ENCODE measurements at regions not wholly inside any gene's neighbourhood (a gene's known extent, or its start where the extent isn't known, plus 50 kb on each side); places are given as distances from the start of the nearest gene placed in this dataset.

DNA sequence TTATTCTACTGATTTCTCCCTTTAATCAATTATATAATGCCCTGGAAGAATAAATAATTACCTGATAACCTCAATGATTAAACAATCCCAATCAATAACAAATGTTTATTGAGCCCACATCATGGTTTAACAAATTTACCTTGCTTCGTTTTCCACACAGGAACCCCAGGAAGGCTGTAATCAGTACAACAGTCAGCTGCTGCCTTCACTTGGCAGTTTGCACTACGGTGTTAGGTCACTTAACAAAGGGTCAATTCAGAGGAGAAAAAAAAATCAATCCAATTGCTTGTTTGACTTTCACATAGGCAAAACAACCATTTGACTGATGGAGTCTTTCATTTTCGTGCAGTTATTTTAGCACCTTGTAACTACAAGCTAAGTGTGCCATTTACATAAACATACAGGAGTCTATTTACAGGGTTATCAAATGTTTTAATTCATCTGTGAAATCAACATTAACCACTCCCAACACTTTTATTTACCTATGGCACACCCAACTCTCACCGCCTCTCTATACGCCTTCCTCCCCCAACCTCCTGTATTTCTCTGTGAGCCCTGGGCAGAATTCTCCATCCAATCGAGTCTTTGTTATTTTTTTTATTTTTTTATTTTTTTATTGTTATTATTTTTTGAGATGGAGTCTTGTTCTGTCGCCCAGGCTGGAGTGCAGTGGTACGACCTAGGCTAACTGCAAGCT lies 140.4 kb upstream of the TAB2 start:
- H3K9me3 Mint-ChIP-seq = no peaks in the 10 kb centered on the region
- H3K36me3 Mint-ChIP-seq = peaks cover 0 to 3% (median 0%) of the 10 kb centered on the region in 3 donors
- no peaks in the 10 kb centered on the region for H3K4me1 Mint-ChIP-seq
- no peaks in the 10 kb centered on the region for H3K27me3 Mint-ChIP-seq (ENCODE audit: low read depth in 3 of 3)
- H3K4me3 Mint-ChIP-seq = no peak overlapping the region
- no peak overlapping the region for H3K27ac Mint-ChIP-seq
- DNase-seq = no peak

- Mint-ChIP-seq H3K27me3 (ENCODE audit: low read depth in 3 of 3) (no peaks in the 10 kb centered on the region), H3K9me3 (no peaks in the 10 kb centered on the region), H3K36me3 (peaks cover 0 to 3% (median 0%) of the 10 kb centered on the region in 3 donors), H3K4me1 (no peaks in the 10 kb centered on the region), H3K27ac (no peak overlapping the region), H3K4me3 (no peak overlapping the region)
- no peak for DNase-seq
Observed at GRCh38 chr6:149179431-149179830, 138.1 kb upstream of the TAB2 start.

DNA sequence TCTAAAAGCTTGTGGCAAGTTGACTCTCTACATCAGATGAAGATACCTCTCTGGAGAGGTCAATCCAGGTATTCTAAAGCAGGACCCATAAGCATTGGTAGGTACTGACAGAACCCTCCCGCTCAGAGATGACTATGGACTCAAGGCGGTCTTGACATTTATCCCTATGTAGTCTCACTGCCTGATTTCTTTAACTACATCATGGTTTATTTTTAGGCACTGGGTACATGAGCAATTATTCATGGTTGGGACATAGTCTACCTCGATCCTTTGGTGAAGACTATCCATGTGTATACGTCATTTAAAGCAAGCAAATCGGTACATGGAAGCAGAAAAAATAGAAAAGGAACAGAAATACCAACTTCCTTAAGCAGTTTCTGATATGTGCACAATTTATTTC lies 136.2 kb upstream of the TAB2 start:
- H3K36me3 Mint-ChIP-seq = peaks cover 0 to 3% (median 0%) of the 10 kb centered on the region in 3 donors
- H3K4me3 Mint-ChIP-seq = no peak overlapping the region
- H3K9me3 Mint-ChIP-seq = no peaks in the 10 kb centered on the region
- no peaks in the 10 kb centered on the region for H3K27me3 Mint-ChIP-seq (ENCODE audit: low read depth in 3 of 3)
- no peaks in the 10 kb centered on the region for H3K4me1 Mint-ChIP-seq
- no peak for DNase-seq
- H3K27ac Mint-ChIP-seq = no peak overlapping the region

- Mint-ChIP-seq H3K9me3 (no peaks in the 10 kb centered on the region), H3K4me3 (no peak overlapping the region), H3K36me3 (no peaks in the 10 kb centered on the region)
Observed at GRCh38 chr6:149182262-149182661, 135.2 kb upstream of the TAB2 start.

GRCh38 chr6:149184523-149184922 lies 133.0 kb upstream of the TAB2 start:
- DNase-seq = no peak
- H3K4me1 Mint-ChIP-seq = no peaks in the 10 kb centered on the region
- H3K27ac Mint-ChIP-seq = no peak overlapping the region
- no peaks in the 10 kb centered on the region for H3K36me3 Mint-ChIP-seq
- H3K27me3 Mint-ChIP-seq (ENCODE audit: low read depth in 3 of 3) = peaks cover 0 to 2% (median 0%) of the 10 kb centered on the region in 3 donors
- peaks cover 0 to 5% (median 0%) of the 10 kb centered on the region in 6 donors for H3K9me3 Mint-ChIP-seq
- no peak overlapping the region for H3K4me3 Mint-ChIP-seq

More at GRCh38 chr6:149182262-149182661, 135.2 kb upstream of the TAB2 start:
- Mint-ChIP-seq H3K4me1 (no peaks in the 10 kb centered on the region), H3K27ac (no peak overlapping the region), H3K27me3 (ENCODE audit: low read depth in 3 of 3) (no peaks in the 10 kb centered on the region)
- no peak for DNase-seq

- Mint-ChIP-seq H3K4me1 (no peaks in the 10 kb centered on the region), H3K36me3 (no peaks in the 10 kb centered on the region), H3K27ac (no peak overlapping the region), H3K27me3 (ENCODE audit: low read depth in 3 of 3) (peaks cover 0 to 2% (median 2%) of the 10 kb centered on the region in 3 donors), H3K9me3 (peaks cover 0 to 5% (median 0%) of the 10 kb centered on the region in 6 donors), H3K4me3 (no peak overlapping the region)
- no peak for DNase-seq
Observed at GRCh38 chr6:149185799-149186357, 131.6 kb upstream of the TAB2 start.

GRCh38 chr6:149186873-149187272 lies 130.6 kb upstream of the TAB2 start:
- H3K27me3 Mint-ChIP-seq (ENCODE audit: low read depth in 3 of 3) = peaks cover 0 to 2% (median 2%) of the 10 kb centered on the region in 3 donors
- no peaks in the 10 kb centered on the region for H3K4me1 Mint-ChIP-seq
- peaks cover 0 to 5% (median 0%) of the 10 kb centered on the region in 6 donors for H3K9me3 Mint-ChIP-seq
- no peak overlapping the region for H3K4me3 Mint-ChIP-seq
- no peak for DNase-seq
- H3K27ac Mint-ChIP-seq = no peak overlapping the region
- no peaks in the 10 kb centered on the region for H3K36me3 Mint-ChIP-seq

- Mint-ChIP-seq H3K27me3 (ENCODE audit: low read depth in 3 of 3) (peaks cover 2 to 3% (median 2%) of the 10 kb centered on the region in 3 donors), H3K9me3 (peaks cover 0 to 5% (median 0%) of the 10 kb centered on the region in 6 donors), H3K27ac (no peak overlapping the region), H3K36me3 (no peaks in the 10 kb centered on the region), H3K4me3 (no peak overlapping the region), H3K4me1 (no peaks in the 10 kb centered on the region)
- DNase-seq = peak in 2 of 3 donors; percentile 19 to 24
Observed at GRCh38 chr6:149190224-149190831, 127.2 kb upstream of the TAB2 start.

- Mint-ChIP-seq H3K4me3 (no peak overlapping the region), H3K9me3 (peaks cover 0 to 7% (median 3%) of the 10 kb centered on the region in 6 donors), H3K36me3 (no peaks in the 10 kb centered on the region), H3K27ac (no peak overlapping the region), H3K4me1 (no peaks in the 10 kb centered on the region), H3K27me3 (ENCODE audit: low read depth in 3 of 3) (peaks cover under 1 to 5% (median 1%) of the 10 kb centered on the region in 3 donors)
- no peak for DNase-seq
Observed at GRCh38 chr6:149194820-149195558, 122.5 kb upstream of the TAB2 start.

DNA sequence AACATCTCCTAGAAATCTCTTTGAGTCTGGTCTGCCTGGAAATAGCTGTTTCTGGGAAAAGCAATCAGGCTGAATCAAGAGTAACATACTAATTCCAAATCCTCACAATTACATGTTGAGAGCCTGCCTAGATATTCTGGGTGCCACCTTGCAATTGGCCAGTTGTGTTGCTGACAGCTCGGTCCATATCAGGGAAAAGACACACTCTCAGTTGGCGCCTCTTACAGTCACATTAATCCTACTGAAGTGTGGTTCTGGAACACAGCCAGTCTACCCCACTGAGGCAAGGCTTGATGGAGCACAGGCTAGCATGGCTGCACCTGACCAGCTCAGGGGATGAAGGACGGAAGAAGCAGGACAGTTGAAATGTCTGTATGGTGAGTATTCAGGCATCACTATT lies 121.4 kb upstream of the TAB2 start:
- Mint-ChIP-seq H3K27ac (no peak overlapping the region), H3K4me1 (no peaks in the 10 kb centered on the region), H3K27me3 (ENCODE audit: low read depth in 3 of 3) (peaks cover 0 to 5% (median 1%) of the 10 kb centered on the region in 3 donors), H3K4me3 (no peak overlapping the region), H3K9me3 (peaks cover 0 to 12% (median 6%) of the 10 kb centered on the region in 6 donors), H3K36me3 (no peaks in the 10 kb centered on the region)
- DNase-seq = no peak

GRCh38 chr6:149197482-149197881 lies 120.0 kb upstream of the TAB2 start:
- peaks cover 0 to 5% (median 1%) of the 10 kb centered on the region in 3 donors for H3K27me3 Mint-ChIP-seq (ENCODE audit: low read depth in 3 of 3)
- H3K4me1 Mint-ChIP-seq = no peaks in the 10 kb centered on the region
- peaks cover 0 to 12% (median 6%) of the 10 kb centered on the region in 6 donors for H3K9me3 Mint-ChIP-seq
- DNase-seq = no peak
- no peaks in the 10 kb centered on the region for H3K36me3 Mint-ChIP-seq
- H3K27ac Mint-ChIP-seq = no peak overlapping the region
- H3K4me3 Mint-ChIP-seq = no peak overlapping the region

DNA sequence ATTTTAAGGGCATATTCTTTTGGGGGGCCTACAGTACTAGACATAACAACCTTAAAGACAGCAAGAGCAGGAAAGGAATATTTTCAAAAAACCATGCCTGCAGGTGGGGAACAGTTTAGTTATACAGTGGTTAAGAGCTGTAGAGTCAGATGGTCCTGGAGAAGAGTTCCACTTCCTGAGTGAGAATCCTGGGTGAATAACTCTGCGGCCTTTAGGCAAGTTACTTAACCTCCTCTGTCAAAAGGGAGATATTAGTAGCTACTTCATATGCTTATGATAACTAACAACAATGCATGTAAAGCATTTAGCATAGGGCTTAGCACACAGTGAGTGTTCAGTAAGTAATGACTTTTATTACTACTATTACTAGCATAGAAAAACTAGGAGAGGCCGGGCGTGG lies 119.2 kb upstream of the TAB2 start:
- Mint-ChIP-seq H3K27ac (no peak overlapping the region), H3K9me3 (peaks cover 0 to 12% (median 6%) of the 10 kb centered on the region in 6 donors), H3K27me3 (ENCODE audit: low read depth in 3 of 3) (peaks cover 0 to 2% (median 1%) of the 10 kb centered on the region in 3 donors), H3K4me3 (no peak overlapping the region), H3K36me3 (no peaks in the 10 kb centered on the region), H3K4me1 (no peaks in the 10 kb centered on the region)
- DNase-seq = no peak

DNA sequence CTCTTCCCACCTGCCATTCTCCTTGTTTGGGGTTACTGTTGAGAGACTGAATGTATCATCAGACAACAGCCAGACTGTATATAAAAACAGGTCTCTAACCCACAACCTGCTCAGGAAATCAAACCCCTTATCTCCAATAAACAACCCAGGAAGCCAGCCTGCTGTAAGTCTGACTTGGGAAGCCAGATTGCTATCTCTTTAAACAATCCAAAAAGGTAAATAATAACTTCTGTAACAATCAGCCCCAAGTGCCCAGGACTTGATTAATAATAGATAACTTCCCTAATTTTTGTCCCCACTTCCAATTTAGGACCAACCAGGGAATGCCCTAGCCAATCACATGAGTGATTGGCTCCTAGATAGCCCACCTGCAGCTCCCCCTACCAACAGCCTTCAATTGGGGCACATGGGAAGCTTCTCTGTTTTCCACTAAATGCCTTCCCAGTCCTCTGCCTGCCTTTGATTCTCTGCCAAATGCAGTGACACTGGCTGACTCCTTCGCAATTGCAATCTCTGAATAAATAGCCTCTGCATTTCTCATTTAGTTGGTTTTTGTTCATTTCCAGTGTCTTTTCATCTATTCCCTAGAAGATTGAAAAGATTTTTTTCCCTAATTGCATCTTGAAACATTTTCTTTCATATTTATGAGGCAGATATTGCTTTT lies 117.1 kb upstream of the TAB2 start:
- Mint-ChIP-seq H3K9me3 (peaks cover 0 to 12% (median 6%) of the 10 kb centered on the region in 6 donors), H3K4me1 (no peaks in the 10 kb centered on the region), H3K36me3 (no peaks in the 10 kb centered on the region), H3K4me3 (no peak overlapping the region), H3K27me3 (ENCODE audit: low read depth in 3 of 3) (peaks cover 1 to 3% (median 2%) of the 10 kb centered on the region in 3 donors), H3K27ac (no peak overlapping the region)
- no peak for DNase-seq

All from immature natural killer cell (primary cell).